HUES64 (cell line): ENCODE measurements at regions not wholly inside any gene's neighbourhood (a gene's known extent, or its start where the extent isn't known, plus 50 kb on each side); places are given as distances from the start of the nearest gene placed in this dataset.

ENCODE experiments used
- H3K27ac ChIP-seq: 2 replicates; pipeline ENCODE4 v1.7.0; 2013; ENCODE audit warnings: low read depth, low read length, inconsistent platforms
- H3K27me3 ChIP-seq: 2 replicates; pipeline ENCODE4 v1.6.1; 2013; ENCODE audit warnings: mild to moderate bottlenecking, low read length; ENCODE audit not compliant: insufficient read depth
- H3K36me3 ChIP-seq: 2 replicates; pipeline ENCODE4 v1.6.1; 2013; ENCODE audit warnings: mild to moderate bottlenecking, low read length; ENCODE audit not compliant: insufficient read depth
- H3K4me1 ChIP-seq: 2 replicates; pipeline ENCODE4 v1.6.1; 2013; ENCODE audit warnings: mild to moderate bottlenecking, low read length, moderate library complexity; ENCODE audit not compliant: insufficient read depth
- H3K4me3 ChIP-seq: 2 replicates; pipeline ENCODE4 v1.5.1; 2013; ENCODE audit warnings: mild to moderate bottlenecking, low read length, moderate library complexity
- H3K9ac ChIP-seq: 2 replicates; pipeline ENCODE4 v1.6.1; 2013; ENCODE audit warnings: mild to moderate bottlenecking, low read depth, low read length
- H3K9me3 ChIP-seq: 2 replicates; pipeline ENCODE4 v1.6.1; 2013; ENCODE audit warnings: low read depth, low read length; ENCODE audit not compliant: insufficient read depth
- WGBS: fragments of 150-250, 120-280 bp; methylation state at CpG from one replicate; pipeline ENCODE4 v1.1.7; 2013; ENCODE audit warnings: missing lambda C conversion rate; 5-methylcytosine and 5-hydroxymethylcytosine counted together

- no peak overlapping the region for H3K27ac ChIP-seq
Measured at GRCh38 chr11:107140983-107141382, 122.7 kb upstream of the GUCY1A2 start.

GRCh38 chr11:107139396-107139795 lies 121.1 kb upstream of the GUCY1A2 start:
- Histone ChIP-seq H3K4me3 (no peak overlapping the region), H3K27ac (no peak overlapping the region), H3K9me3 (no peaks in the 10 kb centered on the region), H3K4me1 (no peaks in the 10 kb centered on the region), H3K27me3 (no peaks in the 10 kb centered on the region), H3K36me3 (no peaks in the 10 kb centered on the region), H3K9ac (no peak overlapping the region)
- WGBS: 93% methylated on average over 4 of the region's 4 CpGs

More at GRCh38 chr11:107140983-107141382, 122.7 kb upstream of the GUCY1A2 start:
- H3K9ac ChIP-seq: no peak overlapping the region
- H3K4me3 ChIP-seq: no peak overlapping the region
- H3K4me1 ChIP-seq: no peaks in the 10 kb centered on the region
- H3K36me3 ChIP-seq: no peaks in the 10 kb centered on the region
- 96% methylated on average over 3 of the region's 3 CpGs for WGBS
- no peaks in the 10 kb centered on the region for H3K27me3 ChIP-seq
- no peaks in the 10 kb centered on the region for H3K9me3 ChIP-seq

GRCh38 chr11:107136892-107137291 lies 118.6 kb upstream of the GUCY1A2 start:
- Histone ChIP-seq H3K36me3 (no peaks in the 10 kb centered on the region), H3K27me3 (no peaks in the 10 kb centered on the region), H3K4me1 (no peaks in the 10 kb centered on the region), H3K27ac (no peak overlapping the region), H3K4me3 (no peak overlapping the region), H3K9me3 (no peaks in the 10 kb centered on the region), H3K9ac (no peak overlapping the region)
- WGBS: 97% methylated on average over 2 of the region's 2 CpGs

- no peaks in the 10 kb centered on the region for H3K36me3 ChIP-seq
- no peak overlapping the region for H3K9ac ChIP-seq
- no CpG with 5 or more reads among the region's 1 CpG for WGBS
- no peaks in the 10 kb centered on the region for H3K4me1 ChIP-seq
- H3K4me3 ChIP-seq: no peak overlapping the region
- no peaks in the 10 kb centered on the region for H3K9me3 ChIP-seq
- no peaks in the 10 kb centered on the region for H3K27me3 ChIP-seq
- no peak overlapping the region for H3K27ac ChIP-seq
Measured at GRCh38 chr11:107131756-107132155, 113.5 kb upstream of the GUCY1A2 start.

GRCh38 chr11:107123022-107123421 lies 104.7 kb upstream of the GUCY1A2 start:
- H3K27me3 ChIP-seq: no peaks in the 10 kb centered on the region
- no peaks in the 10 kb centered on the region for H3K36me3 ChIP-seq
- no peak overlapping the region for H3K9ac ChIP-seq
- WGBS: no CpG with 5 or more reads among the region's 1 CpG
- no peaks in the 10 kb centered on the region for H3K4me1 ChIP-seq
- no peak overlapping the region for H3K27ac ChIP-seq
- H3K9me3 ChIP-seq: no peaks in the 10 kb centered on the region
- no peak overlapping the region for H3K4me3 ChIP-seq

- Histone ChIP-seq H3K4me3 (no peak overlapping the region), H3K27ac (no peak overlapping the region), H3K36me3 (no peaks in the 10 kb centered on the region), H3K4me1 (no peaks in the 10 kb centered on the region), H3K27me3 (no peaks in the 10 kb centered on the region), H3K9ac (no peak overlapping the region), H3K9me3 (no peaks in the 10 kb centered on the region)
Measured at GRCh38 chr11:107118025-107118720, 99.9 kb upstream of the GUCY1A2 start.

- 95% methylated on average over 2 of the region's 2 CpGs for WGBS
- H3K36me3 ChIP-seq: no peaks in the 10 kb centered on the region
- H3K27ac ChIP-seq: no peak overlapping the region
- no peaks in the 10 kb centered on the region for H3K27me3 ChIP-seq
- H3K9me3 ChIP-seq: no peaks in the 10 kb centered on the region
- H3K9ac ChIP-seq: no peak overlapping the region
- no peak overlapping the region for H3K4me3 ChIP-seq
- no peaks in the 10 kb centered on the region for H3K4me1 ChIP-seq
Measured at GRCh38 chr11:107116358-107116757, 98.1 kb upstream of the GUCY1A2 start.

GRCh38 chr11:107102692-107103477 lies 84.6 kb upstream of the GUCY1A2 start:
- no peaks in the 10 kb centered on the region for H3K27me3 ChIP-seq
- 97% methylated on average over 9 of the region's 9 CpGs for WGBS

GRCh38 chr11:107092667-107093066 lies 74.4 kb upstream of the GUCY1A2 start:
- WGBS: 93% methylated on average over 3 of the region's 3 CpGs
- Histone ChIP-seq H3K9me3 (0 out of 2 replicates have a peak, but pooled peaks cover 2% of the 10 kb centered on the region), H3K9ac (no peak overlapping the region), H3K27ac (no peak overlapping the region), H3K4me3 (no peak overlapping the region), H3K27me3 (no peaks in the 10 kb centered on the region), H3K4me1 (no peaks in the 10 kb centered on the region), H3K36me3 (no peaks in the 10 kb centered on the region)

More at GRCh38 chr11:107102692-107103477, 84.6 kb upstream of the GUCY1A2 start:
- Histone ChIP-seq H3K9ac (no peak overlapping the region), H3K9me3 (peaks cover 3% of the 10 kb centered on the region; the same call in 1 of the 2 replicates), H3K4me3 (no peak overlapping the region), H3K4me1 (no peaks in the 10 kb centered on the region), H3K27ac (no peak overlapping the region), H3K36me3 (no peaks in the 10 kb centered on the region)

- Histone ChIP-seq H3K27me3 (no peaks in the 10 kb centered on the region), H3K27ac (no peak overlapping the region), H3K36me3 (no peaks in the 10 kb centered on the region), H3K4me1 (no peaks in the 10 kb centered on the region), H3K9me3 (peaks cover 20% of the 10 kb centered on the region), H3K9ac (no peak overlapping the region), H3K4me3 (no peak overlapping the region)
- WGBS: 88% methylated on average over 2 of the region's 2 CpGs
Measured at GRCh38 chr11:107078375-107078774, 60.1 kb upstream of the GUCY1A2 start.

- 100% methylated on average over 1 of the region's 2 CpGs for WGBS
- Histone ChIP-seq H3K36me3 (no peaks in the 10 kb centered on the region), H3K27ac (no peak overlapping the region), H3K9ac (no peak overlapping the region), H3K27me3 (no peaks in the 10 kb centered on the region), H3K4me1 (no peaks in the 10 kb centered on the region), H3K4me3 (no peak overlapping the region), H3K9me3 (peaks cover 8% of the 10 kb centered on the region)
Measured at GRCh38 chr11:107076832-107077231, 58.6 kb upstream of the GUCY1A2 start.
